Activated CD8-positive, alpha-beta memory T cell treated with anti-CD3 and anti-CD28 coated beads for 48 hours (primary cell): ENCODE measurements at regions not wholly inside any gene's neighbourhood (a gene's known extent, or its start where the extent isn't known, plus 50 kb on each side); places are given as distances from the start of the nearest gene placed in this dataset.

Experiments
- DNase-seq, 3 experiments: peaks; one replicate each; pipeline ENCODE4 v3.0.0-alpha.2; 2020; ENCODE audit warnings: low read depth in 2 of 3, low spot score in 2 of 3

DNA sequence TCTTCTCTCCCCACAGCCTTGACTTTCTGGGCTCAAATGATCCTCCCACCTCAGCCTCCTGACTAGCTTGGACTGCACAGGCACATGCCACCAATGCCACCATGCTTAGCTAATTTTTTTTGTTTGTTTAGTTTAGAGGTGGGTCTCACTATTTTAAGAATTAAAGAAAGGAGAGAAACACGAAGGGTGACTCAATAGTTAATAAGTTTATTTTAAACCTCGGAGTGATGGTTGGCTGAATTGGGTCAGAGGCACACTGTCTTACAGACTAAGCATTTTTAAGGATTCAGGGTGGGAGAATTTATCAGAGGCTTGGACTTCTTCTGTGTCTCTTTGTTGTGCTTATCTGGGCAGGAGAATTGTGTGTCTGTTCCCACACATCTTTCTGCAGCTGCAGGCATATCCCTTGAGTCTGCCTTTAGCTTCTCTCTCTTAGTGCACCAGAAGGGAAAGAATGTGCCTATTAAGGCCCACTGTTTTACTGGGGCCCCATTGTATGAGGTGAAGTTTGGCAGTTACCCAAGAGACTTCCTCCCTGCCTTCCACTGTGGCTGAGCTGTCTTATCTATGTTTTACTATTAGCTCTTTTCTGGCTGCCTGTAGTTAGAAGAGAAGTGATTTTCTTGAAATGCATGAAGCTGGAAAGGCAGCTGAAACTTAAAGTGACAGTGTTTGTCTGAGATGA is 2172.0 kb downstream of the TP53TG3F start:
- no peak for DNase-seq

DNA sequence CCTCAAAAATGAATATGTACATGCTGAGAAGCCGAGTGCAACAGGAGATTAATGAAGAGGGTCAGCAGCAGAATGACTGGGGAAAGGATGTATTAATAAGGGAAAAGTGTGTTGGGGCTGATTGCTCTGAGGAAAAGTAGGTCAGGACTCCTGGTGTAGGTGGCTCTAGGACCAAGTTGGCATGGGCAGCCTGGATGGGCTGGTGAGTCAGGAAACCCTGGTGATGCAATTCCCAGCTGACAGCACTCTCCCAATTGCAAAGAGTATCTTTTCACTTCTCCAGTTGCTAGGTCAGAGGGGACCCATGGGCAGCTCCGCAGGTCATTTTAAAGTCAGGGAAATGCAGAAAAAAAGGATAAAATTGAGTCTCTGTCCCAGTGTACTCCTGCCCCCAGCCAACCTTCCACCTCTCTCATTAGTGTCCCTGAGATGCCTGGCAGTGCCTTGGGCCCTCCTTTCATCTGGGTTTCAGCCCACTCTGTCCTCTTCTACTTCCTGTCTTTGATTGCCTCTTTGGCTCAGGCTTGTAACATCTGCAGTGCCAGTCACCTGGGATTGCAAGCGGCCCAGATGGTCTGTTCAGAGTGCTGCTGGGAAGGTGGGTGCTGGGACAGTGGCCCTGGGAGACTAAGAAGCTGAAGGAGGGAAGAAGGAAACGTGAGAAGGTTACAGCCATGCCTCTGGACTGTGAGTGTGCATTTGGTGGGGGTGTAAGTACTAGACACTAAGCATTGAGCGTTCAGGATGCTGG is 2177.2 kb downstream of the TP53TG3F start:
- no peak for DNase-seq

DNA sequence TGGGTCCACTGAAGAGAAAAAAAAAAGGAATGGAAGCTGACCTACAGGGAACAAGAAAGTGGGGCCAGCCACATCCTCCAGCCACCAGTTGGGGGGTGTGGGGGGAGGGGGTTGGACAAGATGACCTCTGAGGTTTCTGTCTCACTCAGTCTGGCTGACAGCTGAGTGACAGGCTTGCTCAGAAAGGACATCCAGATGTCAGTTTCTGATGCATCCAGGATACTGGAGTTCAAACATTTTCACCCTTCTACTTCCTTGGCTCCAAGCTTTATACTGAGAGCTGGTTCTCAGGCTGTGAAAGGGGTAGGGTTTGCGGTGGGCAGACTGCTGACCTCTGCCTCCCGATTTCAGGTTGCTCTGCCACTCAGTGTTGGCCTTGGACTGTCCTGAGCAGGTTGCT is 2178.3 kb downstream of the TP53TG3F start:
- no peak for DNase-seq

DNA sequence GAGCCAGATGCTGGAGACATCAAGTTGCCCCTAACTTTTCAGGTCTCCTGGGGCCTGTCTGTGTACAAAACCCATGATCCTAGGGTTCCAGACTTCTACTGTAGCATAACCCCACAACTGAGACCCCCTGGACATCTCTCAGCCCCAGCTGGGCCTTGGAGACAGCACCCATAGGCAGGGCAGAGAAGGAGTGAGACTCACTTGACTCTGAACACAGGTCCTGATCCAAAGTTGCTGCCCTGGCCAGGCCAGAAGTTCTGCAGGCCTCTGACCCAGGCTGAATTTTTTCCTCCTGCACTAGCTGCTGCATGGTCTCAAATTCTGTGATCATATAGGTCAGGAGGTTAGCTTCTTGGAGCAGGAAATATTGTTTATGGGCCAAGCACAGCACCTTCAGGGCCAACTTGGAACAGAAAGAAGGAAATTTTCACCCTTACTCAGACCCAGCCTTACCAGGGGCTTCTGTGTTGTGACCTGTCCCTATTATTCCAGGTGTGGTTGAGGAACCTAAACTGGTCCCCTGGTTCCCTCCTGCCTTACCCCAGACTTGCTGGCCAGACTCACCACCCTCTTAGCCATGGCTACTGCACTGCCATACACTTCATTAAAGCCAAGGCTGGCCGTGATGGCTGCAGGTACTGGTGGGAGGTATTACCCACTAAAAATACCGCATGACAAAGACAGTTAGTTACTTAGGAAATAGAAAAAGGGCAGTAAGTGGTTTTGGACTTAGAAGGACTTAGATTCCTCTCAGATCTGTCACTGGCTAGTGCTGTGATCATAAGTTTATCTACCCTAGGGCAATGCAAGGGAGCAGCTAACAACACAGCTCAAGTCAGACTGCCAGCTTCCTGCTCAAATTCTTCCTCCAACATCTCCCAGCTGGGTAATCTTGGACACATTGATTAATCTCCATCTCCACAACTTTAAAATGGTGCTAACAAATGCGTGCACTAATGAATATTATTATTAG is 2180.1 kb downstream of the TP53TG3F start:
- DNase-seq = no peak

DNA sequence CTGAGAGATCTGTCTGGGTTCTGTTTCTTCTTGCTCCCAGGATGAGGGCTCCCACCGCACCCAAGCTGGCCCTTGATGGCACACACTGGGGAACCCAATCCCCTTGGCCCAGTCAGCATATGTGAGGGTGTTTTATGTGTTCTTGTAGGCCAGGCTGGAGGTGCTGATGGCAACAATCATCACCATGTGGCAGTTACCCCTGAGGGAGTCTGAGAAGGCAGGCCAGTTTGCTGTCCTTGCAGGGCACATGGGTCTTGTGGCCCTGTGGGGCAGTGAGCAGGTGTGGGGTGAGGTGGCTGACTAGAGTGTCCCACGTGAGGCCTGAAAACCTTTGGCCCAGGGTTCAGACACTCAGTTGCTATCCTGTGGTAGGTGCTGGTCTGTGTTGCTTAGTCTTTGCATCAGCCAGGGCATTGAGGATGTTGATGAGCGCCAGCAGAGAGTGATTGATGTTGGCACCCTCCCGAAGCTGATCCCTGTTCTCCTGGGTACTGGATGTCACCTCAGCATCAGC is 2183.0 kb downstream of the TP53TG3F start:
- no peak for DNase-seq

DNA sequence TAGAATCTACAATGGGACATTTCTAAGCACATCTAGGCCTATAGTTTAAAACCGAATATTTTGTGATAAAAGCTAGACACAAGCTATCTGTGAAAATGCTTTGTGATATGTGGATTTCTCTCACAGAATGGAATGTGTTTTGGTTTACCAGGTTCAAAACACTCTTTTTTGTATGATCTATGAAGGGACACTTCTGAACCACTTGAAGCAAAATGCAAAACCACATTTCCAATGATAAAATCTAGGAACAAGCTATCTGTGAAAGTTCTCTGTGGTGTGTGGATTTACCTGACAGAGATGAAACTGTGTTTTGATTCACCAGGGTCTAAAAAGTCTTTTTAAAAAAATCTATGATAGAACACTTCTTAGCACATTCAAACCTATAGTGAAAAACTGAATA is 2192.4 kb downstream of the TP53TG3F start:
- no peak for DNase-seq

DNA sequence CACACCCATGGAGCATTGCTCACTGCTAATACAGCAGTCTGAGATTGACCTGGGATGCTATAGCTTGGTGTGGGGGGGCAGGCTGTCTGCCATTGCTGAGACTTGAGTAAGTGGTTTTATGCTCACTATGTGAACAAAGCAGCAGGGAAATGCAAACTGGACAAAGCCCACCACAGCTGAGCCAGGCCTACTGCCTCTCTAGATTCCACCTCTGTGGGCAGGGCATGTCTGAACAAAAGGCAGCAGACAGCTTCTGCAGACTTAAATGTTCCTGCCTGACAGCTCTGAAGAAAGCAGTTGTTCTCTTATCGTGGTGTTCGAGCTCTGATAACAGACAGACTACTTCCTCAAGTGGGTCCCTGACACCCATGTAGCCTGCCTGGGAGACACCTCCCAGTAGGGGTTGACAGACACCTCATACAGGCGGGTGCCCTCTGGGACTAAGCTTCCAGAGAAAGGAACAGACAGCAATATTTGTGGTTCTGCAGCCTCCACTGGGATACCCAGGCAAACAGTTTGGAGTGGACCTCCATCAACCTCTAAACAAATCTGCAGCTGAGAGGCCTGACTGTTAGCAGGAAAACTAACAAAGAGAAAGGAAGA is 2204.8 kb downstream of the TP53TG3F start:
- no peak for DNase-seq

DNA sequence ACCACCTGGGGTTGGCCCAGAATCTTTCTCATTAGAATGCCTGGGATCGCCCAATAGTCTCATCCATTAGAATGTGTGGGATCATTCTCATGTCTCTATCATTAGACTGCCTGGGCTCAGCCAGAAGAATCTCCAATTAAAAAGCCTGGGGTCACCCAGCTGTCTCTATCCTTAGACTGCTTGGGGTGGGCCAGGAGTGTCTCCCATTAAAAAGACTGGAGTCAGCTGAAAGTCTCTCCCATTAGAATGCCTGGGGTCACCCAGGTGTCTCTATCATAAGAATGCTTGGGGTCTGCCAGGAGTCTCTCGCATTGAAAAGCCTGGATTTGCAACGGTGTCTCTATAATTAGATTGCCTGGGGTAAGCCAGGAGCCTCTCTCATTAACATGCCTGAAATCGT is 2225.7 kb downstream of the TP53TG3F start:
- DNase-seq = no peak

DNA sequence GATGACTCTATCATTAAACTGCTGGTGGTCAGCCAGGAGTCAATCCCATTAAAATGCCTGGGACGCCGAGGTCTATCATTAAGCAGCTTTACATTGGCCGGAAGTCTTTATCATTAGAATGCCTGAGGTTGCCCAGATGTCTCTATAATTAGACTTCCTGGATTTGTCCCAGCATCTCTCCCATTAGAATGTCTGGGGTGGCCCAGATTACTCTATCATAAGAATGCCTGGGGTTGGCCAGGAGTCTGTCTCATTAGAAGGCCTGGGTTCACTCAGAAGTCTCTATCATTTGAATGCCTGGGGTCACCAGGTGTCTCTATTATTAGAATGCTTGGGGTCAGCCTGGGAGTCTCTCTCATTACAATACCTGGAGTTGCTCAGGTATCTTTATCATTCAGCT is 2227.2 kb downstream of the TP53TG3F start:
- no peak for DNase-seq

DNA sequence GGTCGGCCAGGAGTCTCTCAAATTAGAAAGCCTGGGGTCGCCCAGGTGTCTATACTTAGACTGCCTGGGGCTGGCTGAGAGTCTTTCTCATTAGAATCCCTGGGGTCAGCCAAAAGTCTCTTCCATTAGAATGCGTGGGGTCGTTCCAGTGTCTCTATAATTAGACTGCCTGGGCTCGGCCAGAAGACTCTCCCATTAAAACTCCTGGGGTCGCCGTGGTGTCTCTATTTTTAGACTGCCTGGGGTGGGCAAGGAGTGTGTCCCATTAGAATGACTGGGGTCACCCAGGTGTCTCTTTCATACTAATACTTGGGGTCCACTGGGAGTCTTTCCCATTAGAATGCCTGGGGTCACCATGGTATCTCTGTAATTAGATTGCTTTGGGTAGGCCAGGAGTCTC is 2227.7 kb downstream of the TP53TG3F start:
- DNase-seq = no peak

DNA sequence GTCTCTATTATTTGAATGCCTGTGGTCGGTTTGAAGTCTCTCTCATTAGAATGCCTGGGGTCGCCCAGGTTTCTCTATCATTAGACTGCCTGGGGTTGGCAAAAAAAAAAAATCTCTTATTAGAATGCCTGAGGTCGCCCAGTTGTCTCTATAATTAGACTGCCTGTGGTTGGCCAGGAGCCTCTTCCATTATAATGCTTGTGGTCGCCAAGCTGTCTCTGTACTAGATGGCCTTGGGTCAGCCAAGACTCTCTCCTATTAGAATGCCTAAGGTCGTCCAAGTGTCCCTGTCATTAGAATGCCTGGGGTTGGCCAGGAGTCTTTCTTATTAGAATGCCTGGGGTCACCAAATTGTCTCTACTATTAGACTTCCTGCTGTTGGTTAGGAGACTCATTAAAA is 2228.4 kb downstream of the TP53TG3F start:
- no peak for DNase-seq

DNA sequence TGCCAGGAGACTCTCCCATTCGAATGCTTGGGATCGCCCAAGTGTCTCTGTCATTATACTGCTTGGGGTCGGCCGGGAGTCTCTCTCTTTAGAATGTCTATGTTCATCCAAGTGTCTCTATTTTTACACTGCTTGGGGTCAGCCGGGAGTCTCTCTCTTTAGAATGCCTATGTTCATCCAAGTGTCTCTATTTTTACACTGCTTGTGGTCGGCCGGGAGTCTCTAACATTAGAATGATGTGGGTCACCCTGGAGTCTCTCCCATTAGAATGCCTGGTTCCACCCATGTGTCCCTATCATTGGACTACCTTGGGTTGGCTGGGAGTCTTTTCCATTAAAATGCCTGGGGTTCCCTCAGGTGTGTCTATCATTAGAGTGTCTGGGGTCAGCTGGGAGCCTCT is 2230.4 kb downstream of the TP53TG3F start:
- no peak for DNase-seq

DNA sequence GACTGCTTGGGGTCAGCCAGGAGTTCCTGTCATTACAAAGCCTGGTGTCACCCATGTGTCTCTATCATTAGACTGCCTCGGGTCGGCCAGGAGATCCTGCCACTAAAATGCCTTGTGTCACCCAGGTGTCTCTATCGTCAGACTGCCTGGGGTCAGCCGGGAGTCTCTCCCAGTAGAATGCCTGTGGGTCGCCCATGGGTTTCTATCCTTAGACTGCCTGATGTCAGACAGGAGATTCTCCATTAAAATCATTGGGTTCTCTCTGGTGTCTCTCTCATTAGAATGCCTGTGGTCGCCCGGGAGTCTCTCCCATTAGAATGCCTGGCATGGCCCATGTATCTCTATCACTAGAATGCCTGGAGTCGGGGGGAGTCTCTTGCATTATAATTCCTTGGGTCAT is 2231.0 kb downstream of the TP53TG3F start:
- no peak for DNase-seq

DNA sequence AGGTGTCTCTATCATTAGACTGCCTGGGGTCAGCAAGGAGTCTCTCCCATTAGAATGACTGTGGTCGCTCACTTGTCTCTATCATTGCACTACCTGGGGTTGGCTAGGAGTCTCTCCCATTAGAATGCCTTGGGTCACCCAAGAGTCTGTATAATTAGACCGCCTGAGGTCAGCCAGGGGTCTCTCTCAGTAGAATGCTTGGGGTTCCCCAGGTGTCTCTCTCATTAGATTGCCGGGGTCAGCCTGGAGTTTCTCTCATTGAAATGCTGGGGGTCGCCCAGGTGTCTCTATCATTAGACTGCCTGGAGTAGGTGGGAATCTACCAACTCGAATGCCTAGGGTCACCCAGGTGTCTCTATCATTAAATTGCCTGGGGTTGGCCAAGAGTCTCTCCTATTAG is 2231.6 kb downstream of the TP53TG3F start:
- DNase-seq = no peak

DNA sequence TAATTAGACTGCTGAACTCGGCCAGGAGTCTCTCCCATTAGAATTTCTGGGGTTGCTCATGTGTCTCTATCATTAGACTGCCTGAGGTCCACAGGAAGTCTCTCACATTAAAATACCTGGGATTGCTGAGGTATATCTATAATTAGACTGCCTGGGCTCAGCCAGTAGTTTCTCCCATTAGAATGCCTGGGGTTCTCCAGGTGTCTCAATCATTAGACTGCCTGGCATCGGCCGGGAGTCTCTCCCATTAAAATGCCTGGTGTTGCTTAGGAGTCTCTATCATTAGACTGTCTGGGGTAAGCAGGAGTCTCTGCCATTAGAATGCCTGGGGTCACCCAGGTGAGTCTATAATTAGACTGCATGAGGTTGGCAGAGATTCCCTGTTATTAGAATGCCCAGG is 2233.4 kb downstream of the TP53TG3F start:
- DNase-seq = no peak

DNA sequence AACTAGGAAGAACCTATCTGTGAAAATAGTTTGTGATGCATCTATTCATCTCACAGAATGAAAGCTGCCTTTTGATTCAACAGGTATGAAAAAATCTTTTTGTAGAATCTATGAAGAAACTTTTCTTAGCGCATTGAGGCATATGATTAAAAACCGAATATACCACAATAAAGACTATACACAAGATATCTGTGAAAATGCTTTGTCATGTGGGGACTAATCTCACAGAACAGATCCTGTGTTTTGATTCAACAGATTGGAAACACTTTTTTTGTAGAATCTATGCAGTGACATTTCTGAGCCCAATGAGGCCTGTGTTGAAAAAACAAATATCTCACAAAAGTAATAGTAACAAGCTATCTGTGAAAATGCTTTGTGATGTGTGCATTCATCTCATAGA is 2247.5 kb downstream of the TP53TG3F start:
- no peak for DNase-seq

DNA sequence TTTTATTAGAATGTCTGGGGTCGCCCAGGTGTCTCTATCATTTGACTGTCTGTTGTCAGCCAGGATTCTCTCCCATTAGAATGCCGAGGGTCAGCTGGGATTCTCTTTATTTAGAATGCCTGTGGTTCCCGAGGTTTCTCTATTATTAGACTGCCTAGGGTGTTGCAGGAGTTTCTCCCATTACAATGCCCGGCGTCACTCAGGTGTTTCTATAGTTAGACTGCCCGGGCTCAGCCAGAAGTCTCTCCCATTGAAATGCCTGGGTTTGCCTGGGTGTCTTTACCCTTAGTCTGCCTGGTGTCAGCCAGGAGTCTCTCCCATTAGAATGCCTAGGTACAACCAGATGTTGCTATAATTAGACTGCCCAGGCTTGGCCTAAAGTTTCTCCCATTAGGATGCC is 2252.0 kb downstream of the TP53TG3F start:
- DNase-seq = no peak

DNA sequence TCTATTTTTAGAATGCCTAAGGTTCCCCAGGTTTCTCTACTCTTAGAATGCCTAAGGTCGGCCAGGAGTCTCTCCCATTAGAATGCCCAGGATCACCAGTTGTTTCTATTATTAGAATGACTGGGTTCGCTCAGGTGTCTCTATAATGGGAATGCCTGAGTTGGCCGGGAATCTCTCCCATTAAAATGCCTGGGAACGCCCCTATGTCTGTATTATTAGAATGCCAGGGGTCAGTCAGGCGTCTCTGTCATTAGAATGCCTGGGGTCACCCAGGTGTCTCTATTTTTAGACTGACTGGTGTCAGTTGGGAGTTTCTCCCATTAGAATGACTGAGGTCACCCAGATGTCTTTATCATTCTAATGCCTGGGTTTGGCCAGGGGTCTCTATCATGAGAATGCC is 2252.5 kb downstream of the TP53TG3F start:
- DNase-seq = no peak

DNA sequence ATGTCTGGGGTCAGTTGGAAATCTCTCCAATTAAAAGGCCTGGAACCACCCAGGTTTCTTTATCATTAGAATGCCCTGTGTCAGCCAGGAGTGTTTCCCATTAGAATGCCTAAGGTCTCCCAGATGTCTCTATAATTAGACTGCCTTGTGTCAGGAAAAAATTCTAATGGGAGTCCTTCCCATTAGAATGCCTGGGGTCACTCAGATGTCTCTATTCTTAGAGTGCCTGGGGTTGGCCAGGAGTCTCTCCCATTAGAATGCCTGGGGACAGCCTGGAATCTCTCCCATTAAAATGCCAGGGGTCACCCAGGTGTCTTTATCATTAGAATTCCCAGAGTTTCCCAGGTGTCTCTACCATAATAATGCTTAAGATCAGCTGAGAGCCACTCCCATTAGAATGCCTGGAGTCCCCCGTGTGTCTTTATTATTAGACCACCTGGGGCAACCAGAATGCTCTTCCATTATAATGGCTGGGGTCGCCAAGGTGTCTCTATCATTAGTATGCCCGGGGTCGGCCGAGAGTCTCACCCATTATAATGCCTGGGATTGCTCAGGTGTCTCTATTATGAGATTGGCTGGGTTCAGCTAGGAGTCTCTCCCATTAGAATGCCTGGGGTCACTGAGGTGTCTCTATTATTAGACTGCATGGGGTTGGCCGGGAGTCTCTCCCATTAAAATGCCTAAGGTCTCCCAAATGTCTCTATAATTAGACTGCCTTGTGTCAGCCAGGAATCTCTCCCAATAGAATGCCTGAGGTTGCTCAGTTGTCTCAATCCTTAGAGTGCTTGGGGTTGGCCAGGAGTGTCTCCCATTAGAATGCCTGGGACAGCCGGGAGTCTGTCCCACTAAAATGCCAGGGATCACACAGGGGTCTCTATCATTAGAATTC is 2254.6 kb downstream of the TP53TG3F start:
- no peak for DNase-seq

DNA sequence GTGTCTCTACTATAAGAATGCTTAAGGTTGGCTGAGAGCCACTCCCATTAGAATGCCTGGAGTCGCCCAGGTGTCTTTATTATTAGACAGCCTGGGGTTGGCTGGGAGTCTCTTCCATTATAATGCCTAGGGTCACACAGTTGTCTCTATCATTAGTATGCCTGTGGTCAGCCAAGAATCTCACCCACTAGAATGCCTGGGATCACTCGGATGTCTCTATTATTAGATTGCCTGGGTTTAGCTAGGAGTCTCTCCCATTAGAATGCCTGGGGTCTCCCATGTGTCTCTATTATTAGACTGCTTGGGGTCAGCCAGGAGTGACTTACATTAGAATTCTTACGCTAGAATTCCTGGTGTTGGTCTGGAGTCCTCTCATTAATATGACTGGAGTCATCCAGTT is 2255.3 kb downstream of the TP53TG3F start:
- DNase-seq = no peak
